ENCODE measurements at regions not wholly inside any gene's neighbourhood (a gene's known extent, or its start where the extent isn't known, plus 50 kb on each side); places are given as distances from the start of the nearest gene placed in this dataset.
"Not testable (repeated sequence)": the region's sequence is repeated elsewhere in the genome, so short reads cannot be mapped to it uniquely, and the experiment has no call there.

- Histone ChIP-seq H3K27ac (ENCODE audit: low read depth, low read length) (no peak overlapping the region), H3K9ac (ENCODE audit: low read depth, low read length) (no peak overlapping the region), H3K9me3 (ENCODE audit: insufficient read depth, low read depth, low read length) (no peaks in the 10 kb centered on the region), H3K36me3 (ENCODE audit: insufficient read depth, low read length) (no peaks in the 10 kb centered on the region), H3K4me3 (ENCODE audit: low read length) (no peak overlapping the region), H3K27me3 (ENCODE audit: insufficient read depth, low read length) (no peaks in the 10 kb centered on the region), H3K4me1 (ENCODE audit: insufficient read depth, low read length) (no peaks in the 10 kb centered on the region)
- WGBS = 85% methylated on average over 4 of the region's 4 CpGs
These were observed 658.4 kb downstream of the UQCRFS1 start for GRCh38 chr19:28554321-28555091.

- Histone ChIP-seq H3K27ac (ENCODE audit: low read depth, low read length) (no peak overlapping the region), H3K9ac (ENCODE audit: low read depth, low read length) (no peak overlapping the region), H3K4me1 (ENCODE audit: insufficient read depth, low read length) (no peaks in the 10 kb centered on the region), H3K9me3 (ENCODE audit: insufficient read depth, low read depth, low read length) (no peaks in the 10 kb centered on the region), H3K4me3 (ENCODE audit: low read length) (no peak overlapping the region), H3K36me3 (ENCODE audit: insufficient read depth, low read length) (no peaks in the 10 kb centered on the region), H3K27me3 (ENCODE audit: insufficient read depth, low read length) (no peaks in the 10 kb centered on the region)
- 92% methylated on average over 2 of the region's 2 CpGs for whole genome bisulfite sequencing
These were observed 659.2 kb downstream of the UQCRFS1 start for GRCh38 chr19:28553764-28554163.

- H3K36me3 ChIP-seq (ENCODE audit: insufficient read depth, low read length) = no peaks in the 10 kb centered on the region
- H3K4me1 ChIP-seq (ENCODE audit: insufficient read depth, low read length) = no peaks in the 10 kb centered on the region
- H3K27me3 ChIP-seq (ENCODE audit: insufficient read depth, low read length) = no peaks in the 10 kb centered on the region
- WGBS = 90% methylated on average over 5 of the region's 5 CpGs
- H3K27ac ChIP-seq (ENCODE audit: low read depth, low read length) = no peak overlapping the region
- no peak overlapping the region for H3K4me3 ChIP-seq (ENCODE audit: low read length)
- H3K9ac ChIP-seq (ENCODE audit: low read depth, low read length) = no peak overlapping the region
- H3K9me3 ChIP-seq (ENCODE audit: insufficient read depth, low read depth, low read length) = no peaks in the 10 kb centered on the region
These were observed 659.9 kb downstream of the UQCRFS1 start for GRCh38 chr19:28553005-28553404.

- Histone ChIP-seq H3K4me1 (ENCODE audit: insufficient read depth, low read length) (0 out of 2 replicates have a peak, but pooled peaks cover 1% of the 10 kb centered on the region), H3K9ac (ENCODE audit: low read depth, low read length) (no peak overlapping the region), H3K36me3 (ENCODE audit: insufficient read depth, low read length) (no peaks in the 10 kb centered on the region), H3K9me3 (ENCODE audit: insufficient read depth, low read depth, low read length) (no peaks in the 10 kb centered on the region), H3K27ac (ENCODE audit: low read depth, low read length) (no peak overlapping the region), H3K4me3 (ENCODE audit: low read length) (no peak overlapping the region), H3K27me3 (ENCODE audit: insufficient read depth, low read length) (no peaks in the 10 kb centered on the region)
- 81% methylated on average over 7 of the region's 7 CpGs for WGBS
These were observed 663.2 kb downstream of the UQCRFS1 start for GRCh38 chr19:28549680-28550277.

- 92% methylated on average over 10 of the region's 10 CpGs for WGBS
- Histone ChIP-seq H3K9me3 (ENCODE audit: insufficient read depth, low read depth, low read length) (no peaks in the 10 kb centered on the region), H3K9ac (ENCODE audit: low read depth, low read length) (no peak overlapping the region), H3K27ac (ENCODE audit: low read depth, low read length) (no peak overlapping the region), H3K27me3 (ENCODE audit: insufficient read depth, low read length) (no peaks in the 10 kb centered on the region), H3K36me3 (ENCODE audit: insufficient read depth, low read length) (no peaks in the 10 kb centered on the region), H3K4me1 (ENCODE audit: insufficient read depth, low read length) (0 out of 2 replicates have a peak, but pooled peaks cover 9% of the 10 kb centered on the region), H3K4me3 (ENCODE audit: low read length) (no peak overlapping the region)
These were observed 666.7 kb downstream of the UQCRFS1 start for GRCh38 chr19:28546148-28546685.

- H3K27ac ChIP-seq (ENCODE audit: low read depth, low read length); H3K27me3 ChIP-seq (ENCODE audit: insufficient read depth, low read length); H3K9me3 ChIP-seq (ENCODE audit: insufficient read depth, low read depth, low read length); H3K4me1 ChIP-seq (ENCODE audit: insufficient read depth, low read length); H3K36me3 ChIP-seq (ENCODE audit: insufficient read depth, low read length); H3K9ac ChIP-seq (ENCODE audit: low read depth, low read length); H3K4me3 ChIP-seq (ENCODE audit: low read length): not testable (repeated sequence)
- 93% methylated on average over 7 of the region's 7 CpGs for WGBS
These were observed 667.6 kb downstream of the UQCRFS1 start for GRCh38 chr19:28545397-28545796.

- H3K9me3 ChIP-seq (ENCODE audit: insufficient read depth, low read depth, low read length) = no peaks in the 10 kb centered on the region
- 95% methylated on average over 2 of the region's 2 CpGs for WGBS
- no peaks in the 10 kb centered on the region for H3K27me3 ChIP-seq (ENCODE audit: insufficient read depth, low read length)
- H3K36me3 ChIP-seq (ENCODE audit: insufficient read depth, low read length) = no peaks in the 10 kb centered on the region
- no peak overlapping the region for H3K9ac ChIP-seq (ENCODE audit: low read depth, low read length)
- no peak overlapping the region for H3K4me3 ChIP-seq (ENCODE audit: low read length)
- 0 out of 2 replicates have a peak, but pooled peaks cover 9% of the 10 kb centered on the region for H3K4me1 ChIP-seq (ENCODE audit: insufficient read depth, low read length)
- no peak overlapping the region for H3K27ac ChIP-seq (ENCODE audit: low read depth, low read length)
These were observed 668.3 kb downstream of the UQCRFS1 start for GRCh38 chr19:28544451-28545261.

- 86% methylated on average over 5 of the region's 5 CpGs for WGBS
These were observed 669.6 kb downstream of the UQCRFS1 start for GRCh38 chr19:28543244-28543776.

GRCh38 chr19:28542394-28543243 lies 670.3 kb downstream of the UQCRFS1 start:
- Histone ChIP-seq H3K4me1 (ENCODE audit: insufficient read depth, low read length) (0 out of 2 replicates have a peak, but pooled peaks cover 9% of the 10 kb centered on the region), H3K27me3 (ENCODE audit: insufficient read depth, low read length) (no peaks in the 10 kb centered on the region), H3K36me3 (ENCODE audit: insufficient read depth, low read length) (no peaks in the 10 kb centered on the region), H3K9ac (ENCODE audit: low read depth, low read length) (no peak overlapping the region), H3K9me3 (ENCODE audit: insufficient read depth, low read depth, low read length) (peaks cover 4% of the 10 kb centered on the region; the same call in 1 of the 2 replicates), H3K4me3 (ENCODE audit: low read length) (no peak overlapping the region), H3K27ac (ENCODE audit: low read depth, low read length) (no peak overlapping the region)
- 92% methylated on average over 12 of the region's 12 CpGs for WGBS

More at GRCh38 chr19:28543244-28543776, 669.6 kb downstream of the UQCRFS1 start:
- Histone ChIP-seq H3K9me3 (ENCODE audit: insufficient read depth, low read depth, low read length) (no peaks in the 10 kb centered on the region), H3K9ac (ENCODE audit: low read depth, low read length) (no peak overlapping the region), H3K36me3 (ENCODE audit: insufficient read depth, low read length) (no peaks in the 10 kb centered on the region), H3K27me3 (ENCODE audit: insufficient read depth, low read length) (no peaks in the 10 kb centered on the region), H3K27ac (ENCODE audit: low read depth, low read length) (no peak overlapping the region), H3K4me1 (ENCODE audit: insufficient read depth, low read length) (0 out of 2 replicates have a peak, but pooled peaks cover 9% of the 10 kb centered on the region), H3K4me3 (ENCODE audit: low read length) (no peak overlapping the region)
